ENCODE measurements at regions not wholly inside any gene's neighbourhood (a gene's known extent, or its start where the extent isn't known, plus 50 kb on each side); places are given as distances from the start of the nearest gene placed in this dataset.

DNA sequence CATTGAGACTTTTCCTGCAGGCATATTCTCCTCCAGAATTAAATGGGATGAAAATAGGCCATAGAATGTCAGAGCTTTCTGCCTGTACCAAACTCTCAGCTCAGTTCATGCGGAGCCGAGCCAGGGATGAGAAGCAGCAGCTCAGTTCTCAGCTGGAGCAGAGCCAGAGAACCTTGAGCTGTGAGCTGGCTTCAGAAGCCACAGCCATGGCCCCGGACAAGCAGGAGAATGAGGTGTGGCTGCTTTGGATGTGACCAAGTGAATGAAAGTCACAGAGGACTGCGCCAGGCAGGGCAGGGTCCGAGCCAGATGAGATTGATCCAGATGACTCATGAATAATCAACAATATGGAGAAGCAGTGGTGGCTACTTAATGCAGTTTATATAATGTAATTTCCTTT is 633.8 kb downstream of the NCAM2 start:
- no peak for TF ChIP-seq SMC3 (IDR thresholded peaks at IDR 0.05; ENCODE audit: low read depth, low read length)
- TF ChIP-seq, protein P1, sequence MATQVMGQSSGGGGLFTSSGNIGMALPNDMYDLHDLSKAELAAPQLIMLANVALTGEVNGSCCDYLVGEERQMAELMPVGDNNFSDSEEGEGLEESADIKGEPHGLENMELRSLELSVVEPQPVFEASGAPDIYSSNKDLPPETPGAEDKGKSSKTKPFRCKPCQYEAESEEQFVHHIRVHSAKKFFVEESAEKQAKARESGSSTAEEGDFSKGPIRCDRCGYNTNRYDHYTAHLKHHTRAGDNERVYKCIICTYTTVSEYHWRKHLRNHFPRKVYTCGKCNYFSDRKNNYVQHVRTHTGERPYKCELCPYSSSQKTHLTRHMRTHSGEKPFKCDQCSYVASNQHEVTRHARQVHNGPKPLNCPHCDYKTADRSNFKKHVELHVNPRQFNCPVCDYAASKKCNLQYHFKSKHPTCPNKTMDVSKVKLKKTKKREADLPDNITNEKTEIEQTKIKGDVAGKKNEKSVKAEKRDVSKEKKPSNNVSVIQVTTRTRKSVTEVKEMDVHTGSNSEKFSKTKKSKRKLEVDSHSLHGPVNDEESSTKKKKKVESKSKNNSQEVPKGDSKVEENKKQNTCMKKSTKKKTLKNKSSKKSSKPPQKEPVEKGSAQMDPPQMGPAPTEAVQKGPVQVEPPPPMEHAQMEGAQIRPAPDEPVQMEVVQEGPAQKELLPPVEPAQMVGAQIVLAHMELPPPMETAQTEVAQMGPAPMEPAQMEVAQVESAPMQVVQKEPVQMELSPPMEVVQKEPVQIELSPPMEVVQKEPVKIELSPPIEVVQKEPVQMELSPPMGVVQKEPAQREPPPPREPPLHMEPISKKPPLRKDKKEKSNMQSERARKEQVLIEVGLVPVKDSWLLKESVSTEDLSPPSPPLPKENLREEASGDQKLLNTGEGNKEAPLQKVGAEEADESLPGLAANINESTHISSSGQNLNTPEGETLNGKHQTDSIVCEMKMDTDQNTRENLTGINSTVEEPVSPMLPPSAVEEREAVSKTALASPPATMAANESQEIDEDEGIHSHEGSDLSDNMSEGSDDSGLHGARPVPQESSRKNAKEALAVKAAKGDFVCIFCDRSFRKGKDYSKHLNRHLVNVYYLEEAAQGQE (IDR thresholded peaks at IDR 0.05; ENCODE audit: low read depth, low read length): no peak
- TF ChIP-seq POLR2AphosphoS5 (IDR thresholded peaks at IDR 0.05; ENCODE audit: low read depth, low read length): no peak
- TF ChIP-seq EP300 (IDR thresholded peaks at IDR 0.05; ENCODE audit: borderline replicate concordance in 1 of 2, low read depth in 1 of 2, low read length in 1 of 2): no peak
- TF ChIP-seq, protein P2, sequence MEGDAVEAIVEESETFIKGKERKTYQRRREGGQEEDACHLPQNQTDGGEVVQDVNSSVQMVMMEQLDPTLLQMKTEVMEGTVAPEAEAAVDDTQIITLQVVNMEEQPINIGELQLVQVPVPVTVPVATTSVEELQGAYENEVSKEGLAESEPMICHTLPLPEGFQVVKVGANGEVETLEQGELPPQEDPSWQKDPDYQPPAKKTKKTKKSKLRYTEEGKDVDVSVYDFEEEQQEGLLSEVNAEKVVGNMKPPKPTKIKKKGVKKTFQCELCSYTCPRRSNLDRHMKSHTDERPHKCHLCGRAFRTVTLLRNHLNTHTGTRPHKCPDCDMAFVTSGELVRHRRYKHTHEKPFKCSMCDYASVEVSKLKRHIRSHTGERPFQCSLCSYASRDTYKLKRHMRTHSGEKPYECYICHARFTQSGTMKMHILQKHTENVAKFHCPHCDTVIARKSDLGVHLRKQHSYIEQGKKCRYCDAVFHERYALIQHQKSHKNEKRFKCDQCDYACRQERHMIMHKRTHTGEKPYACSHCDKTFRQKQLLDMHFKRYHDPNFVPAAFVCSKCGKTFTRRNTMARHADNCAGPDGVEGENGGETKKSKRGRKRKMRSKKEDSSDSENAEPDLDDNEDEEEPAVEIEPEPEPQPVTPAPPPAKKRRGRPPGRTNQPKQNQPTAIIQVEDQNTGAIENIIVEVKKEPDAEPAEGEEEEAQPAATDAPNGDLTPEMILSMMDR (IDR thresholded peaks at IDR 0.05): no peak
- no peak for TF ChIP-seq YY1 (IDR thresholded peaks at IDR 0.05; ENCODE audit: low read depth)
- TF ChIP-seq SIN3A (IDR thresholded peaks at IDR 0.05; ENCODE audit: borderline replicate concordance, low read depth, low read length): no peak
- no peak for TF ChIP-seq TAF1 (IDR thresholded peaks at IDR 0.05; ENCODE audit: borderline replicate concordance, low read depth, low read length)

Measured in SK-N-SH (cell line).